Liver (tissue), 3 donors: ENCODE measurements at regions not wholly inside any gene's neighbourhood (a gene's known extent, or its start where the extent isn't known, plus 50 kb on each side); places are given as distances from the start of the nearest gene placed in this dataset.

Experiments used
- CTCF ChIP-seq: fragments of 150-350 bp; IDR thresholded peaks from 2 replicates; pipeline ENCODE4 v1.5.1; 2017; ENCODE audit warnings: improper control_type of control experiment, low read depth, low read length; ENCODE audit not compliant: missing input control
- RXRA ChIP-seq, 2 donors: IDR thresholded peaks; 2 replicates each; pipeline ENCODE4 v1.6.1; 2017 to 2018; ENCODE audit warnings: antibody characterized with exemption in 2 of 2, mild to moderate bottlenecking in 1 of 2
- SP1 ChIP-seq: IDR thresholded peaks from 2 replicates; pipeline ENCODE4 v1.6.1; 2018; ENCODE audit warnings: antibody characterized with exemption, mild to moderate bottlenecking
- ZBTB33 ChIP-seq: IDR thresholded peaks from 2 replicates; pipeline ENCODE4 v1.6.1; 2016; ENCODE audit warnings: antibody characterized with exemption
- donor health status: healthy.
- donor health status: healthy.

GRCh38 chr1:114340892-114341291 lies 170.1 kb downstream of the TRIM33 start:
- no peak for TF ChIP-seq CTCF
- no peak for TF ChIP-seq SP1
- no peak for TF ChIP-seq RXRA (IDR thresholded peaks at IDR 0.05)
- no peak for TF ChIP-seq ZBTB33
